Ovary (tissue), 7 donors: ENCODE measurements at regions not wholly inside any gene's neighbourhood (a gene's known extent, or its start where the extent isn't known, plus 50 kb on each side); places are given as distances from the start of the nearest gene placed in this dataset.
A peak's percentile ranks its signal among the peaks of the same experiment; 100 is the strongest.
"Not testable (repeated sequence)": the region's sequence is repeated elsewhere in the genome, so short reads cannot be mapped to it uniquely, and the experiment has no call there.

ENCODE experiments used
- DNase-seq, 5 donors: peaks; one replicate each; pipeline ENCODE4 v3.0.0-alpha.2; 2019 to 2020
- H3K27ac ChIP-seq, 2 donors: fragments of 200-600 bp; one replicate each; pipeline versions ENCODE4 v1.5.1 to v1.8.0; 2019 to 2022
- H3K27me3 ChIP-seq: fragments of 200-600 bp; one replicate; pipeline ENCODE4 v1.8.0; 2022
- H3K36me3 ChIP-seq: fragments of 200-600 bp; sonication (generic); one replicate; pipeline ENCODE4 v1.5.1; 2019
- H3K4me1 ChIP-seq: one replicate; pipeline ENCODE4 v1.8.1; 2013; ENCODE audit warnings: mild to moderate bottlenecking, moderate library complexity; ENCODE audit not compliant: insufficient read depth
- H3K4me3 ChIP-seq: fragments of 200-600 bp; sonication (generic); one replicate; pipeline ENCODE4 v1.5.1; 2017
- H3K9me3 ChIP-seq, 2 donors: fragments of 200-600 bp in 1 of 2; sonication (generic) in 1 of 2; one replicate each; pipeline versions ENCODE4 v1.5.1 to v1.8.1; 2013 to 2019; ENCODE audit warnings: mild to moderate bottlenecking in 1 of 2, moderate library complexity in 1 of 2
- EP300 ChIP-seq: sonication (generic); formaldehyde crosslinking; IDR thresholded peaks from one replicate; pipeline ENCODE4 v1.6.1; 2017; ENCODE audit warnings: antibody characterized with exemption
- POLR2A ChIP-seq: fragments of 450-650 bp; IDR thresholded peaks from one replicate; pipeline ENCODE4 v1.6.1; 2017; ENCODE audit warnings: antibody characterized with exemption, mild to moderate bottlenecking, moderate library complexity
- WGBS, 3 donors: extraction: QIAGEN DNeasy Blood & Tissue Kit in 1 of 3; methylation state at CpG; one replicate each; pipeline versions ENCODE4 v1.1.5 to v1.1.7; 2013 to 2017; 5-methylcytosine and 5-hydroxymethylcytosine counted together
- intact Hi-C, 4 donors: fragments of 100-400 bp; cut with DNase I; formaldehyde crosslinking; loops; one replicate each; pipeline versions ENCODE4 v1.11.0 to v1.15.1; 2022 to 2023
- TF ChIP-seq, protein P1 (sequence below), 3 donors: fragments of 450-650 bp in 2 of 3; fragments of 200-600 bp in 1 of 3; IDR thresholded peaks; one replicate each; pipeline versions ENCODE4 v1.5.1 to v1.8.0; 2016 to 2022; ENCODE audit warnings: antibody characterized with exemption in 3 of 3, mild to moderate bottlenecking in 1 of 3
- donor health status: DM: no; HTN: no; CAD: no; lungs with moderate emphysema.
- donor health status: DM: no; HTN: no; CAD: no.
- donor health status: Bipolar disorder and iron deficiency.
- donor health status: DM: no; HTN: no; CAD: no.
- donor health status: DM: yes; HTN: yes; CAD: no.

DNA sequence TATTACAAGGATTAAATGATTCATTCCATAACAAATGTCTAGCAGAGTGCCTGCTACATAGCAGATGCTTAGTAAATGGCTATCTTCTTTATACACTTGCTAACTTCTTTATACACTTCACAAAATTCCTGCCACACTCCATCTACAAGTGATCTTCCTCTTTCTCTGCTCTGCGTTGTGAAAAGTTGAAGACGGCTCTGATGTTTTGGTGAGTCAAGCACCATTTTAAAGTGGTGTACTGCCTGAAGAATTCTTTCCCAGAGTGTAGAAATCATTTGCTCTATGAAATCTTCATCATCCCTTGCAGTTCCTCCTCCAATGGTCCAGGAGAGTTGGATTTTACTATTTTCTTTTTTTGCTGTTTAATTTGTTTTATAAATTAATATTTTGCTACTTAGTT lies 74.9 kb downstream of the TNFAIP3 start:
- no peak overlapping the region for H3K27ac ChIP-seq
- no peaks in the 10 kb centered on the region for H3K36me3 ChIP-seq
- WGBS, 3 donors = 24 to 83% (median 54%) methylated on average over 2 of the region's 2 CpGs
- no peaks in the 10 kb centered on the region for H3K9me3 ChIP-seq
- no peak for DNase-seq
- no peaks in the 10 kb centered on the region for H3K27me3 ChIP-seq
- H3K4me1 ChIP-seq = no peaks in the 10 kb centered on the region
- TF ChIP-seq POLR2A (no peak), EP300 (no peak)
- TF ChIP-seq, protein P1, sequence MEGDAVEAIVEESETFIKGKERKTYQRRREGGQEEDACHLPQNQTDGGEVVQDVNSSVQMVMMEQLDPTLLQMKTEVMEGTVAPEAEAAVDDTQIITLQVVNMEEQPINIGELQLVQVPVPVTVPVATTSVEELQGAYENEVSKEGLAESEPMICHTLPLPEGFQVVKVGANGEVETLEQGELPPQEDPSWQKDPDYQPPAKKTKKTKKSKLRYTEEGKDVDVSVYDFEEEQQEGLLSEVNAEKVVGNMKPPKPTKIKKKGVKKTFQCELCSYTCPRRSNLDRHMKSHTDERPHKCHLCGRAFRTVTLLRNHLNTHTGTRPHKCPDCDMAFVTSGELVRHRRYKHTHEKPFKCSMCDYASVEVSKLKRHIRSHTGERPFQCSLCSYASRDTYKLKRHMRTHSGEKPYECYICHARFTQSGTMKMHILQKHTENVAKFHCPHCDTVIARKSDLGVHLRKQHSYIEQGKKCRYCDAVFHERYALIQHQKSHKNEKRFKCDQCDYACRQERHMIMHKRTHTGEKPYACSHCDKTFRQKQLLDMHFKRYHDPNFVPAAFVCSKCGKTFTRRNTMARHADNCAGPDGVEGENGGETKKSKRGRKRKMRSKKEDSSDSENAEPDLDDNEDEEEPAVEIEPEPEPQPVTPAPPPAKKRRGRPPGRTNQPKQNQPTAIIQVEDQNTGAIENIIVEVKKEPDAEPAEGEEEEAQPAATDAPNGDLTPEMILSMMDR (IDR thresholded peaks at IDR 0.05) = no peak
- H3K4me3 ChIP-seq = no peak overlapping the region
- intact Hi-C loops = loop anchor here in 2 of 4 donors (5.0 to 10.0 kb wide), 3 partner anchors 67 to 237 kb away; no protein-coding TSS in a partner anchor

DNA sequence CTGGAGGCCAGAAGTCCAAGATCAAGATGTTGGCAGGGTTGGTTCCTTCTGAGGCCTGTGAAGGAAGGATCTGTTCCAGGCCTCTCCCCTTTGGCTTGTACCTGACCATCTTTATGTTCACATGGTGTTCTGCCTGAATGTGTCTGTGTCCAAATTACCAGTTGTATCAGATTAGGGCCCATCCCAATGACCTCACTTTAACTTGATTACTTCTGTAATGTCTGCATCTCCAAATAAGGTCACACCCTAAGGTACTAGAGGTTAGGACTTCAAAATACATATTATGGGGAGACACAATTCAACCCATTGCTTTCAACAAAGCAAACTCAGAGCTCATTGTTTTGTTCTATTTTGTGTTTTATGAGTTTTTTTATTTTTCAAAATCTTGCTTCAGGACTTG lies 75.7 kb downstream of the TNFAIP3 start:
- Histone ChIP-seq H3K27ac (no peak overlapping the region), H3K27me3 (no peaks in the 10 kb centered on the region), H3K4me3 (no peak overlapping the region), H3K4me1 (no peaks in the 10 kb centered on the region), H3K36me3 (no peaks in the 10 kb centered on the region), H3K9me3 (no peaks in the 10 kb centered on the region)
- intact Hi-C loops = loop anchor here in 2 of 4 donors (5.0 to 10.0 kb wide), 3 partner anchors 68 to 238 kb away; no protein-coding TSS in a partner anchor
- DNase-seq = no peak
- TF ChIP-seq EP300 = no peak
- TF ChIP-seq, protein P1 (IDR thresholded peaks at IDR 0.05) = no peak
- TF ChIP-seq POLR2A = no peak

DNA sequence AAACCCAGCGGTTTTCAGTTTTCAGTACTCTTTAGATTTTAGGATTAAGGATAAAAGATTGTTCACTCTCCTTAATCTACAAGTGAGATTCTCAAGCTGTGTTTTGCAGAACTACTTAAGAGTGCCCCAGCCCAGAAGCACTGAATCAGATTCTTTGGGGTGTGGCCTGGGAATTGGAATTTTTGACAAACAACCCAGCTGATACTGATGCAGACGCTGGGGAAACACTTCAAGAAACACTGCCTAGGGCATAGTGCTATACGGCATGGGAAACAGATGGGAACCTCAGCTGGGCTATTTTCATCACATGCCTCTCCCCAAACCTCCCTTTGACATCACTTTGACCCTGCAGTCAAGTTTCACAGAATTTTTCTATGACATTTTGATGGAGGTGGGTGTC lies 77.3 kb downstream of the TNFAIP3 start:
- not testable (repeated sequence) for DNase-seq, H3K9me3 ChIP-seq, H3K27me3 ChIP-seq, H3K4me1 ChIP-seq, H3K27ac ChIP-seq, H3K36me3 ChIP-seq, H3K4me3 ChIP-seq
- intact Hi-C loops = loop anchor here in 3 of 4 donors (2.0 to 10.0 kb wide), 4 partner anchors 70 to 240 kb away; no protein-coding TSS in a partner anchor
- WGBS, 3 donors = 28 to 42% (median 37%) methylated on average over 3 of the region's 3 CpGs

DNA sequence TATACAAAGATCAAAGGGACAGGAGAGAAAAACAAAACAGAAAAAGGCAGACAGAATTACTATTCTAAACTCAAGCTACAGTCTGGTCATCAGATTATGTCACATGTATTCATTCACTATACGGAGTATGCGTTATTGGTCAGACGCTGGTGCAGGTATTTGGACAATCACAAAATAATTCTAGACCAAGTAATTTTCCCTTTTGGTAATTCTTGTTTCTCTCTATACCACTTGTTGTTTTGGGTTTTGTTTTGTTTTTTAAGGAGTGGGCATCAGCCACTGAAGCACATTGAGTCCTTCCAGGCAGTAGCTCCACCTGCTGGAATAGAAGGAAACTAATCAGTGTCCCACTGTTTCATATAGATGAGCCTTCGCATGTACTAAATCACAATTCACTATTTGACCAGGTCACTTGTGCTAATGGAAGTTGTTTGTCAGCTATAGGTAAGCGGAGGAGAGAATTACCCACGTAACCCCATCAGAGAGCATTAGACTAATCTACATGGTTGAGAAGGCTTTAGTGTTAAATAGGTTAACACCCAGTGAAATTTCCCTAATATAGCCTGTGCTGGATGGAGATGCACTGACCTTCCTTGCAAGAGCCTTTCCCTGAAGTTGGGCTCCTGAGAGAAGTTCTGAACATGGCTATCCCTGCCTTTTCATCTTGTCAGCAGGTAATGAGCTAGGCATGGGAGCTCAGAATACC lies 77.9 kb downstream of the TNFAIP3 start:
- intact Hi-C loops = loop anchor here (2.0 to 10.0 kb wide), 6 partner anchors 70 to 240 kb away; partner anchors contain the start of gene TNFAIP3 (in 1 of the 4)
- H3K27me3 ChIP-seq = no peaks in the 10 kb centered on the region
- no peaks in the 10 kb centered on the region for H3K36me3 ChIP-seq
- no peaks in the 10 kb centered on the region for H3K4me1 ChIP-seq
- H3K27ac ChIP-seq = no peak overlapping the region
- H3K9me3 ChIP-seq = no peaks in the 10 kb centered on the region
- 45 to 52% (median 50%) methylated on average over 6 of the region's 6 CpGs for WGBS, 3 donors
- DNase-seq = peak in 2 of 5 donors; percentile 14 to 31
- TF ChIP-seq EP300 = no peak
- TF ChIP-seq, protein P1 (IDR thresholded peaks at IDR 0.05) = peak; percentile 52 to 86 (median 77)
- no peak for TF ChIP-seq POLR2A
- no peak overlapping the region for H3K4me3 ChIP-seq
